Activated T-helper 1 cell treated with anti-CD3 and anti-CD28 coated beads, Interleukin-2, amount 50 U/mL, for 16 hours (primary cell): ENCODE measurements at regions not wholly inside any gene's neighbourhood (a gene's known extent, or its start where the extent isn't known, plus 50 kb on each side); places are given as distances from the start of the nearest gene placed in this dataset.
A peak's percentile ranks its signal among the peaks of the same experiment; 100 is the strongest.

Experiments used
- DNase-seq, 2 donors: peaks; one replicate each; pipeline ENCODE4 v3.0.0-alpha.2; 2020; ENCODE audit warnings: low read depth in 1 of 2, low spot score in 1 of 2

DNA sequence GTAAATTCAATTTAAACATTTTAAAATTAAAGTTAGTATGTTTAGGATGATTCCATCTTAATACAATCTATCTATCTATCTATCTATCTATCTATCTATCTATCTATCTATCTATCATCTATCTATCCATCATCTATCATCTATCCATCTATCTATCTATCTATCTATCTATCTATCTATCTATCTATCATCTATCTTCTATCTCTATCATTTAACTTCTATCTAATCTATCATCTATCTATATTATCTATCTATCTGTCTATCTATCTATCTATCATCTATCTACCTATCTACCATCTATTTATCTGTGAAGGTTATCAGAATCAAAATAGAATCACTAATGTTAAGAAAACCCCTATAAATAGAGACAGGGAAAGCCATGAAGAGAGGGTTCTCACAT, 78.3 kb downstream of the RAMP3 start:
- DNase-seq, result no peak

DNA sequence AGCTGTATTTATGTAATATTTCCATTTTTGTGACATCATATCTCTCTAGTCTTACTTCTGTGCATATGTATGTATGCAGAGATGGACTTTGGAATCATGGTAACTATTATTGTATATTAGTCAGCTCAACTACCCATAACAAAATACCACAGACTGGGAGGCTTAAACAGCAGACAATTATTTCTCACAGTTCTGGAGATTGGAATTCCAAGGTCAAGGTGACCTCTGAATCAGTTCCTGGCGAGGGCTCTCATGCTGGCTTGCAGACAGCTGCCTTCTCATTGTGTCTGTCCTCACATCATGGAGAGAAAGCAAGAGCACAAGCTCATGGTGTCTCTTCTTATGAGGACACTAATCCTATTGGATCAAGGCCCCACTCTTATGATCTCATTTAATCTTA, 79.1 kb downstream of the RAMP3 start:
- no peak for DNase-seq

DNA sequence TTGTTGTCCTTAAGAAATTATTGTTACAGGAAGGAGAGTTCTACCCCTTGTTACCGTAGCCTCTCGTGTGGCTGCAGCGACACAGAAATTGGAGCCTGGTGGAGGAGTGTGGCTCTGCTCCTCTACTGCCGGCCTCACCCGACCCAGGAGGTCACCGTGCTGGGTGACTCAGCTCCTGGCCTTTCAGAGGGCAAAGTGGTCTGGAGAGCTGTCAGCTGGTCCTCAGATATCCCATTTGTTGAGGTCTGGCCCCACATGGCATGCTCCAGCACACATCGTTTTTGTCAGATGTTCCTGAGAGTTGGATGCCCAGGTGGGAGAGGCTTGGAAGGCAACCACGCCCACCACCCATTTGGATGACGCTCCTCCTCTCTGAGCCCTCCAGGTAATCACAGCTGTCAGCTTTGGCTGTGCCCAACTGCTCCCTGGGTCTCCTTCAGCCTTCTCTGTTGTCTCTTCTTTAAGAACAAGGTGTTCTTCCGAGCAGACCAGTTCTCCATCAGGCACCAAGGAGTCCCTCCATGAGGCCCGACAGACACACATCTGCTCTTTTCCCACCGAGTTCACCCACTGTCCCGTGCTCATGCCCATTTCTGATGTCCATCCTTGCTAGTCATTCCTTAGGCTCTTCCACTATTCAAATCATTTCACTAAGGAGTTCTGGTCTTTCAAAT, 80.3 kb downstream of the RAMP3 start:
- no peak for DNase-seq

DNA sequence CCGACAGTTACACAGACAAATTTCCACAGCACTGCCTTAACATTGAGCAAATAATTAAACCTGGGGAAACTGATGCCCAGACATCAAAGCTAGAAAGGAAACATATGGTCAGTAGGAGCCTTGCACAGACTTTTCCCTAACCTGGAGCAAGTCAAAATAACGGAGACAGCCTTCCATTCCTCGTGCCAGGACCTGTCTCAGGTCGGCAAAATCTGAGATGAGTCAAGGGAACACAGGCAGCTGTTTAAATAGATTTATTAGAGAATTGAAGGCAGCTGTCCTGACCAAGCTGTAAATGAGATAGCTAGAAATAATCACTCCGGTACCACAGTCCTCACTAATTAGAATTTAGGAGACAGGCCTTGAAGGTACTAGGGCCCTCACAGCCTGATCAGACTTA, 81.2 kb downstream of the RAMP3 start:
- DNase-seq, result no peak

DNA sequence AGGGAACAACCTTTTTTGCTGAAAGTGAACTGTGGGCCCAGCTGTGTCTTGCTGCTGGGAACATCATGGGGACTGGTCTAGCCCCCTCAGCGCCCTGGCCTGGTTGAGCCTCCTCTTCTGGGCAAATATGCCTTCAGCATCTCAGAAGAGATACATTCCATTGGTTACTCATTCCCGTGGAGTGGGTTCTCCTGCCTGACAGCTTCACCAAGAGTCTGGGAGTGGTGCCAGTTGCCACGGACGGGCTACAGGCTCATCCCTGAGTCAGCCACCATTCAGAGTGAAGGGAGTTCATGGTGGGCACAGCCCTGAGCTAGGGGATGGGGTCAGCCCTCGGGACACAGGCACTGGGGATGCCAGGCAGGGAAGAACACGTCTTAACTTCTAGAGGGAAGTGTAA, 81.9 kb downstream of the RAMP3 start:
- DNase-seq, result no peak

DNA sequence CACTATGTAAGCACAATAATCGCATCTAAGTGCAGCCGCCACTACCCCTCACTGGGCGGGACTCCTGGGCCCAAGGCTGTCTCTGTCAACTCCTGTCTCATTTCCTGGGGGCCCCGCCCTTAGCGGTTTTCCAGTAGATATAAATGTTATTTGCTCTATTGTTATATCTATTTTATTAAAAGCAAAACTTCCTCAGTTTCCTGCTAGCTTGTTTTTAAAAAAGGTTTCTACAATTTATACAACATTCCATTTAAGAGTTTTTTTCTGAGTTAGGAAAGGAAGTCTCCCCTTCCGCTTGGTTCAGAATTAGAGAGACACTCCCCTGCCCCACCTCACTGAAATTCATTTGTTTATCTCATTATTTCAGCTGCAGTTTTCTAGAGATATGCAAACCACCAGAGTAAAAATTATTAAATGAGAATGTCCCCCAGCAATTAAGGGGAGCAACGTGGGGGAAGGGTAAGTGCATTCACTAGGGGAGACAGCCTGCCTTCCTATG, 82.7 kb downstream of the RAMP3 start:
- no peak for DNase-seq

DNA sequence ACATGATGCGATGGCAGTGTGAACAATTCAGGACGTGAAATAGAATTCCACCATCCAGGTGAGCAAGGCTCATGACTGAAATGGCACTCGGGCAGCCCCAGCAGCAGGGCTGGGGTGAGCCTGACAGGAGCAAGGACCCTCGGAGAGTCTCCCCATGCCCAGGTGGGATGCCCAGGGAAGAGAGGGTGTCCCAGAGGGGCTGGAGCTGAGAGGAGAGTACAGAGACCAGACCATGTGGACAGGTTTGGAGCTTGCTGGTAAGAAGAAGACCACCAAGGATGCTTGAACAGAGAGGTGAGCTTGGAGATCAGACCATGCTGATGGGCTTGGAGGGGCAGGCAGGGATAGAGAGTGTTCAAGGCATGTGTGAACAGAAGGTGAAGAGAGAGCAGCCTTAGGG, 83.3 kb downstream of the RAMP3 start:
- no peak for DNase-seq

DNA sequence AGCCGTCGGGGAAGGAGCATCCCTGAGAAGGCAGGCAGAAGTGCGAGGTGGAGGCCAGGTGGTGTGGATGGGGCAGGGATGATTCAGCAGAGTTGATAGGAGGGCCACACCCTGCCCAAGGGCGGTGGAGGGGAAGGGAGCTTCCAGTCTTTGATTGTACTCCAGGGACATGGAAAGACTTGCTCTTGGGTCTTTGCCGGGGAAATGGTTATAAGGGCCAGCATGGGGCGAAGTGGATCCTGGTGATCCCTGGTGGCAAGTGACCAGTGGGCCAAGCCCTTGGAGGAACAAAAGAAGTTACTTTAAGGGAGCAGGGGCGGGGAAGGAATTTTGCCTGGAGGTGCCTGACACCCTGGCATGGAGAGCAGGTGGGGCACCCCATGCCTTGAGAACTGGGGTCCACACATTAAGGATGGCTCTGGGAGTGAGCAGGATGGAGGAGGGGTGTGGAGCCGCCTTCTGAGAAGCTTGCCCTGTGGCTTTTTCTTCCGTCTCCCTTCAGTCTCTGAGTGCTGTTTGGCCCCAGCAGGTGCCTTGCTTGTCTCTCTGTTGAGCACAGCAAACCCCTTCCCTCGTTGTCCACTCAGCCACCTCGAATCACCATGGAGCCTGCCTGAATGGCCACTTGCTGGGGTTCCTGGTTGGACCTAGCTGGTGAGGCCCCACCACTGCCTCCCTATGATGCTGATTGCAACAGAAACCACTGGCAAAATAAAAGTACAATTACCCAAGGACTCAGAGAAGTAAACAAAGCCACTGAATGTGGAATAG, 83.9 kb downstream of the RAMP3 start:
- no peak for DNase-seq

DNA sequence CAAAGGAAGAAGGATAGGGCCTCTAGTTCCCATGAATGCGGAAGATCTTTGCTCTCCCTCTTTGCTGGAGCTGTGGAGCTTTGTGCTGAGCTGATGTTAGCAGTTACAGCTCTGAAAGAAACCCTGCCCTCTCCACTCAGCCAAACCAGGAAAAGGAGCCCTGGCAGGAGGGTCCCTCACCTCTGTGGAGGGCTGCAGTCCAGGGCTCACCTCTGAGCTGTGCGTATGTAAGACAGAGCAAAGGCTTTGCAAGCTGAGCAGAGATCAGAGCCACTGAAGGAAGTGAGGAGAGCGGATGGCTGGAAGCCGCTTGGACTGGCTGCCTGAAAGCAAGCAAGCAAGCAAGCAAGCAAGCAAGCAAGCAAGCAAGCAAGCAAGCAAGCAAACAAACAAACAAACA, 84.7 kb downstream of the RAMP3 start:
- no peak for DNase-seq

DNA sequence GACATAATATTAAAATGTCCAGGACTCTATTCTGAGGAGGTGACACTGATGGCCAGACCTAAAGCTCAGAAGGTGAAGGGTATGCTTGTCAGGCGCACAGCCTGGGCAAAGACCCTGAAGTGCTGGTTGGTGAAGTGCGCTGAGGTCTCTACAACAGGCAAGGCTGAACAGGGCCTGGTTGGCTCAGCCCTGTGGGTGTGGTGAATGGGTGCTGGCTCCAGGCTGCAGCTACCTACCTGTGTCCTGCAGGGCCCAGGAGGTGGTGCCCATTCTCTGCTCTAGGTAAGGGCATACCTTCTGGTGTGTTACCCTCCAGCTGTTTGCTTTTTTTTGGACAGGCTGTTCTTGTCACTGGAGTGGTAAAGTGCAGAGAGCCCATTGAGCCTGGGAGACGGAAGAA, 85.1 kb downstream of the RAMP3 start:
- DNase-seq, result no peak

DNA sequence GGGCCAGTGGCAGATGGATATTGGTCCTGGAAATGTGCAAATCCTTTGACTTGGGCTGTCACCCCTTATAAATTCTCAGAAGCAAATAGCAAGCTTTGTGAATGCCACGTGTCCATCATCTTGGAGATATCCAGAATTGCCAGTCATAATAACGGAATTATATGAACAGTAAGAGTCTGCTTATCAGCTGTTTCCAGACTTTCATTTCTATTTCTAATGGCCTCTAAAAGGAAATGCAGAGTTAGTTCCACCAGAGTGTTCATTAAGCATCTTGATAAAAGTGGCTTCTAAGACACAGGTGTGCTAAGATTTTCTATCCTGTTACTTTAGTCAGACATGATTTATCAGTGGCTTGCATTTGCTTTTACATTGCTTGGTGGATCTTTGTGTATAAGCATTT, 87.4 kb downstream of the RAMP3 start:
- no peak for DNase-seq

DNA sequence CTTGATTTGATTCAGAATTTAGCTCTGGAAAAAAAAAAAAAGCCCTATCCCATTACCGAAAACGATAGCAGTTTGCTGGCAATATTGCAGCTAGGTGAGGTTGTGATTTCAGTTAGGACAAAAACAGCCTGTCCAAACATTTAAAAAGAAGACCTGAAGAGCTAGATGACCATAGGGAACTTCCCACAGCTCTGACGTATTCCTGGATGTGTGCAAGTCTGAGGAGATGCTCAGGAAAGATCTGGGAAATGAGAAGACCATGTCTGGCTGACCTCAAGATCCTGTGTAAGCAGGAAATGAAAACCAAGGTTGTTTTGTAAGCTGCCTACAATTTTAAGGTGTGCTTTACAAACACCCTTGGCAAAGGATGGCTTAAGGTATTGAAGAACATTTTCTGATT, 88.7 kb downstream of the RAMP3 start:
- no peak for DNase-seq

DNA sequence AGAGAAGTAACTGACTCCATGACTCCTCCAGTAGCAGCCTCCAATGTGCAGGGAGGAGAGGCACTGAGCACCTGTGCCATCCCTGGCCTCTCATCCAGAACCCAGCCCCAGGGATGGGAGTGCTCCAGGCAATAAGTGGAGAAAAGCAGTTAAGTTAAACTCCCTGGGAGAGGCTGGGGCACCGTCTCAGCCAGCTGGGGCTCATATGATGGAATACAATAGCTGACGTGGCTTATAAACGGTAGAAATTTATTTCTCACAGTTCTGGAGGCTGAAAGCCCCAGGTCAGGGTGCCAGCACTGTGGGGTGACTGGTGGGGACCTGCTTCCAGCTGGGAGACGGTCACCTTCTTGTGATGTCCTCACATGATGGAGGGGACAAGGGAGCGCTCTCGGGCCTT, 94.7 kb downstream of the RAMP3 start:
- DNase-seq, result no peak

DNA sequence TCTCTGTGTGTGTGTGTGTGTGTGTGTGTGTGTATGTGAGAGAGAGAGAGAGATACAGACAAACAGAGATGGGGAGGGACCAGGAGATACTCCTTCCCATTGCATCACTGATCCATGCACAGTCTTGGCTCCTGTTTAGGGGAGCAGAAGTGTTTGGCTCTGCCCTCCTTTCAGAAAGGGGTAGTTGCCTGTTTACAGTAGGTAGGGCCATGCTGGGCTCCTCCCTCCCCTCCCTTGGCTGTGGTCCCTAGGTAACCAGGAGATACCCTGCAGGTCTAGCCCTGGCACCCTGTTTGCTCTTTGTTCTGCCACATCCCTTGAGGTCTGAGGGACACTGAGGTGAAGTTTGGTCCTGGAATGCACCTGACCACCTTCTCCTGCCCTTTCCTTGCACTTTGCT, 95.3 kb downstream of the RAMP3 start:
- no peak for DNase-seq

DNA sequence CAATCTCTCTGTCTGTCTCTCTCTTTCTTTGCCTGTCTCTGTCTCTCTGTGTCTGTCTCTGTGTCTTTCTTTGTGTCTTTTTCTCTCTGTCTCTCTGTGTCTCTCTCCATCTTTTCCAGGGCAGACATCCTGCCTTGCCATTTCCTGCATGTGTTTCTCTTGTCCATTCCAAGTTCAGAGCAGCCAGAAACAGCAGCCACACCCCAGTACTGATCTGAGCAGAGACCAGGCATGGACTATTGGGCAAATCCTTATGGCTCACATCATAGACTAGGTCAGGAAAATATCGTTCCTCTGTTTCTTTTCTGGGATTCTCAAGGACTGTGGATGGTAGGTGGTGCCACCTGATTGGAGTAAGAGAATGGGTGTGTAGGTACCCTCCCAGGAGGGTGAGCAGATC, 95.8 kb downstream of the RAMP3 start:
- DNase-seq, result no peak

DNA sequence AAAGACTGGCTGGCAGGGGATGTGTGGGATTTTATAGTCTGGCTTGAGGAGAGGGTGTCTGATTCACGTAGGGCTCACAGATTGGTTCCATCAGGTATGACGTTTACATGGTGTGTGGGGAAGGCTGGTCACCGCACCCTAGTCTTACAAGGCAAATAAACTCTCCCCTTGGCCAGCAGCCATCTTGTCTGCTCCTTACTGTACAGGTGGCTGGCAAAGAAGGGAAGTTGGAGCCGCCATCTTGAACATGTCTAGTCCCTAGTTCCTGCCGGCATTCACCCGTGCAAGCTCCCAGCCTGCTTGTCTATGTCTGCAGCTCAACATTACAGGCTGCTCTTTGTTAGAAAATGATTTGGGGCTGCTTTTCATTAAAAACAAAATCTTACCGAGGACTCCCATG, 97.6 kb downstream of the RAMP3 start:
- no peak for DNase-seq

DNA sequence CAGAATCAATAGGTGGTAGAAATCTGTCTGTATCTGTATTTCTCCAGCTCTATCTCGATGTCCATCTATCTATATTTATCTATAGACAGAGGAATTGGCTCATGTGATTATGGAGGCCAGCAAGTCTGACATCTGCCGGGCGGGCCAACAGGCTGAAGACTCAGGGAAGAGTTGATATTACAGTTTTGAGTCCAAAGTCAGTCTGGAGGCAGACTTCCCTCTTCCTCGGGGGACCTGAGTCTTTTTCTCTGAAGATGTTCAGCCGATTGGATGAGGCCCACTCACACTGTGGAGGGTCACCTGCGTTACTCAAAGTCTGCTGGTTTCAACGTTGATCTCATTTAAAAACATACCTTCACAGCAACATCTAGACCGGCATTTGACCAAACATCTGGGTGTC, 98.7 kb downstream of the RAMP3 start:
- DNase-seq, result no peak

DNA sequence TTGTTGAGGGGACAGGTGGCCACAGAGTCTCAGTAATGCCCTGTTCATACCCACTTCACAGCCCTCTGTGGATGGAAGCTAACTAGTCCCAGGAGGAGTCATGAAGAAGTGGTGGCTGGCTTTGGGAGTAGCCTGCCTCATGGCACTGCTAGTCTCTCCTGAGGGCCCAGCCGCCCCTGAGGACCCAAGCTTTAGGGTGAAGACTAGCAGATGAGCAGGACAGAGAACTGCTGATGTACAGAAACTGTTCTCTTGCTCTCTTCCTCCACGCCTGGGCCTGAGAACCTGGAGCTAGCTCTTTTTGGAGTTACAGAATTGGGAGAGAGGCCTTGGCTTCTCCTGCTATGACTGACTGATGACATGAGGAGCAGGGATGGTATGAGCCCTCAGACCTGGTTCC, 99.2 kb downstream of the RAMP3 start:
- no peak for DNase-seq

DNA sequence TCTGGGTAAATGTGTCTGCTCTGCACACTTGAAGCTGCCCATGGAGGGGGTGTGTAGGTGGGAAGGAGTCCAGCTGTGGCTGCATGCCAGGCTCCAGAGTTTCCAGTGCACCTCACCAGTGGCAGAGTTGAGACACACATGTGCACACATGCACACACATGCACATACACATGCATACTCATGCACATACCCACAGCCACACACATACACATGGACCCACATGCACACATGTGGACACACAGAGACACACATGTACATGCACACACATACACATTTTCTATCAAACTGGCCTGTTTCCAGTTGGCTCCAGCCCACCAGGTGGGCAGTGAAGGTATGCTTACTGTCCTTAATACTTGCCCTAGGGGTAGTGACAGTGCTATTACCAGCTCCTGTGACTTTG, 99.7 kb downstream of the RAMP3 start:
- DNase-seq, result no peak

DNA sequence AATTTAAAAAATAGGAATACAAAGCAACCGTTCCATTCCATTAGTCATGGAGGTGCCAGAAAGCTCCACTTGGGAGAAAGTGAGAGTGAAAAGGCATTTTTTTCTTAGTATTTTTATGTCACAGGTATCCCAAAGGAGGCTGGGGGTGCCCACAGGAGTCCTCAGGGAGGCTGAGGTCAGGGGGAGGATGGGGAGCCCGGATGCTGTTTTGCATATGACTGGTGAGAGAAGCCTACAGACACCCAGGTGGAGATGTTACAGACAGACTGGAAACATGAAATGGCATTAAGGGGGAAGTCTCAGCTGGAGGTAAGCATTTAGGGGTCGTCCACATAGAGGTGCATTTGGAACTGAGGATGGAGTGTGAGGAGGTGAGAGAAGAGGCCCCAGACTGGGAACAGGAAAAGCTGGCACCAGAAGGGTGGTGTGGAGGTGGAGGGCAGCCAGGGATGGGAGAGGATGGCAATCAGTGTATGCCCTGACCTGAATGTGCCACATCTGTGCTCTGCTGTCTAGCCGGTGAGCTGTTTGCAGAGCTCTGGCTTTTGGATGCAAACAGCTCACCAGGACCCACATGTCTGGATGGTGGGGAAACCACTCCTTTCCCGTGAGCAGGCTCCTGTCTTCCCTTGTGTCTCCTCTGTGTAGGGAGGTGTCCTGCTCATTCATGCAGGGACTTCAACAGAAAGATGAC, 101.1 kb downstream of the RAMP3 start:
- no peak for DNase-seq

DNA sequence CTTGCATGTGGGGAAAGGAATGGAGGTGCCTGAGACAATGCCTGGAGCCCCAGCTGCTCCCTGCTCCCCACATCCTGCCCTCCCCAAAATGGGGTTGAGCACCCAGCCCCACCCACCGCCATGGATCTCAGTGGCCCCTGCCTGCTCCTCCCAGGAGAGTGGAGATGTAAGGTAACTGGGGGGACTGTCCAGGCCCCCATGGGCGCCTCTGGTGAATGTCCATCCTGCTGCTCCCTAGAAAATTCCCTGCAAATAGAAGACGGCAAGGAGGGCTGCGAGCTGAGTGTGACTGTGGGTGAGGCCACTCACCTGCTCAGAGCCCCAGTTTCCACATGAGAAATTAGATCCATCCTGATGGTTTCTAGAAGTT, 101.6 kb downstream of the RAMP3 start:
- DNase-seq, result no peak

DNA sequence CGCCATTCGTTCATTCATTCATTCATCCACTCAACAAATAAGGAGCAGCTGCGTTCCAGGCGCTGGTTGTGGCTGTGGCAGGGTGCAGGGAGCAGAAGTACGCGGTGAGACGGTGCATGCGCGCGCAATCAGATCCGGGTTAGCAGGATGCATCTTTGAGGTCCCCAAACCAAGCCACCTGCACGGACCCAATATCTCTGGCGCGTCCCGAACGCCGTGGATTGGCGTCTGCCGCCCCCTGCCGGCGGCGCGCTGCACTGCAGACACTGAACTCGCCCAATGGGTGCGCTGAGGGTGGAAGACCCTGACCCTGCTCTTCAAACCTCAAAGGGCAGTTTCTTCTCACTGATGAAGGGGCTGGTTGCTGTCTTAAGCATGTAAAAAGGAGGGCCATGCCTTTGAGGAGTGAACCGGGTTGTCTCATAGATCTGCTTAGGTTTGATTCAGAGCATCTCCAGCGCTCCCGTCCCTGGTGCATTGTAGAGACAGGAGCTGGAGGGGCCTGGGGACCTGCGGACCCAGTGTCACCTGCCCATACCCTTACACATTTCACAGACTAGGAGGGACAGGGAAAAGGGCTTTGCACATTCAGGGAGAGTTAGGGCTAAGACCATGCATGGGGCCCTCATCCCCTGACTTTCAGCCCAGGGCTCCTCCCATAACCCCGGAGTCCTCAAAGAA, 102.5 kb downstream of the RAMP3 start:
- DNase-seq, result peak; percentile 56 to 59
